ENCODE measurements at regions not wholly inside any gene's neighbourhood (a gene's known extent, or its start where the extent isn't known, plus 50 kb on each side); places are given as distances from the start of the nearest gene placed in this dataset.

DNA sequence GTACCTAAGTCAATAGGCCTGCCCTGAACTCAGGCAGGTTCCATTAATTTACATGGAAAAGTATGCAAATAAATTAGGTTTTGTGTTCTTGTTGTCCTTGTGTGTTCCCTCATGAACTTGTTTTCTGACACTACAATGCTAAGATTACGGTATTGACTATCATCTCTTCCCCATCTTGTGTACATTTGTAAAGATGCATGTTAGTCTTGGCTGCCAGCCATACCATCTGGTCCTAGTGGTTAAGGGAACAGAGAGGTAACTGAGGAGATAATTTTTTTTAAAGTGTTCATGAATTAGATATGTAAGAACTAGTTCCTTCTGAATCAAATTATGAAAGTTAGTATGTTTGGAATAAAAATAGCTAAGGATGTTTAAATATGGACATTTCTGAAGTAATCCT lies 167.6 kb upstream of the ADAMTS5 start:
- TF ChIP-seq EGR1 (IDR thresholded peaks at IDR 0.05) (no peak), RAD21 (IDR thresholded peaks at IDR 0.05; ENCODE audit: low read depth) (no peak), CEBPB (IDR thresholded peaks at IDR 0.05) (no peak), FOXM1 (IDR thresholded peaks at IDR 0.05; ENCODE audit: borderline replicate concordance, low read depth) (no peak), TAF1 (IDR thresholded peaks at IDR 0.05; ENCODE audit: low read depth) (no peak), EP300 (IDR thresholded peaks at IDR 0.05; ENCODE audit: borderline replicate concordance) (no peak), ZBTB7A (IDR thresholded peaks at IDR 0.05; ENCODE audit: low read depth) (no peak)
- TF ChIP-seq, protein P1, sequence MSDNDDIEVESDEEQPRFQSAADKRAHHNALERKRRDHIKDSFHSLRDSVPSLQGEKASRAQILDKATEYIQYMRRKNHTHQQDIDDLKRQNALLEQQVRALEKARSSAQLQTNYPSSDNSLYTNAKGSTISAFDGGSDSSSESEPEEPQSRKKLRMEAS (IDR thresholded peaks at IDR 0.05), result no peak
- TF ChIP-seq, protein P2, sequence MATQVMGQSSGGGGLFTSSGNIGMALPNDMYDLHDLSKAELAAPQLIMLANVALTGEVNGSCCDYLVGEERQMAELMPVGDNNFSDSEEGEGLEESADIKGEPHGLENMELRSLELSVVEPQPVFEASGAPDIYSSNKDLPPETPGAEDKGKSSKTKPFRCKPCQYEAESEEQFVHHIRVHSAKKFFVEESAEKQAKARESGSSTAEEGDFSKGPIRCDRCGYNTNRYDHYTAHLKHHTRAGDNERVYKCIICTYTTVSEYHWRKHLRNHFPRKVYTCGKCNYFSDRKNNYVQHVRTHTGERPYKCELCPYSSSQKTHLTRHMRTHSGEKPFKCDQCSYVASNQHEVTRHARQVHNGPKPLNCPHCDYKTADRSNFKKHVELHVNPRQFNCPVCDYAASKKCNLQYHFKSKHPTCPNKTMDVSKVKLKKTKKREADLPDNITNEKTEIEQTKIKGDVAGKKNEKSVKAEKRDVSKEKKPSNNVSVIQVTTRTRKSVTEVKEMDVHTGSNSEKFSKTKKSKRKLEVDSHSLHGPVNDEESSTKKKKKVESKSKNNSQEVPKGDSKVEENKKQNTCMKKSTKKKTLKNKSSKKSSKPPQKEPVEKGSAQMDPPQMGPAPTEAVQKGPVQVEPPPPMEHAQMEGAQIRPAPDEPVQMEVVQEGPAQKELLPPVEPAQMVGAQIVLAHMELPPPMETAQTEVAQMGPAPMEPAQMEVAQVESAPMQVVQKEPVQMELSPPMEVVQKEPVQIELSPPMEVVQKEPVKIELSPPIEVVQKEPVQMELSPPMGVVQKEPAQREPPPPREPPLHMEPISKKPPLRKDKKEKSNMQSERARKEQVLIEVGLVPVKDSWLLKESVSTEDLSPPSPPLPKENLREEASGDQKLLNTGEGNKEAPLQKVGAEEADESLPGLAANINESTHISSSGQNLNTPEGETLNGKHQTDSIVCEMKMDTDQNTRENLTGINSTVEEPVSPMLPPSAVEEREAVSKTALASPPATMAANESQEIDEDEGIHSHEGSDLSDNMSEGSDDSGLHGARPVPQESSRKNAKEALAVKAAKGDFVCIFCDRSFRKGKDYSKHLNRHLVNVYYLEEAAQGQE (IDR thresholded peaks at IDR 0.05; ENCODE audit: low read depth), result no peak
- TF ChIP-seq, protein P3, sequence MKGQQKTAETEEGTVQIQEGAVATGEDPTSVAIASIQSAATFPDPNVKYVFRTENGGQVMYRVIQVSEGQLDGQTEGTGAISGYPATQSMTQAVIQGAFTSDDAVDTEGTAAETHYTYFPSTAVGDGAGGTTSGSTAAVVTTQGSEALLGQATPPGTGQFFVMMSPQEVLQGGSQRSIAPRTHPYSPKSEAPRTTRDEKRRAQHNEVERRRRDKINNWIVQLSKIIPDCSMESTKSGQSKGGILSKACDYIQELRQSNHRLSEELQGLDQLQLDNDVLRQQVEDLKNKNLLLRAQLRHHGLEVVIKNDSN (IDR thresholded peaks at IDR 0.05), result no peak

All from Ishikawa (cell line).